Upper lobe of left lung (tissue), 6 donors: ENCODE measurements at regions not wholly inside any gene's neighbourhood (a gene's known extent, or its start where the extent isn't known, plus 50 kb on each side); places are given as distances from the start of the nearest gene placed in this dataset.

Experiments used
- ATAC-seq, 2 donors: fragments of 200-7000 bp; cut with Tn5 transposase; one replicate each; pipeline ENCODE4 v1.9.1; 2022; ENCODE audit warnings: mild to moderate bottlenecking in 2 of 2, moderate library complexity in 2 of 2; ENCODE audit not compliant: low FRiP score in 2 of 2
- DNase-seq, 2 donors: peaks; one replicate each; pipeline ENCODE4 v3.0.0-alpha.2; 2019 to 2020
- H3K27ac ChIP-seq, 4 donors: fragments of 200-600 bp; sonication (generic); one replicate each; pipeline ENCODE4 v1.5.1; 2016 to 2019
- H3K27me3 ChIP-seq, 4 donors: fragments of 200-600 bp; sonication (generic); one replicate each; pipeline ENCODE4 v1.5.1; 2017 to 2019
- H3K36me3 ChIP-seq, 4 donors: fragments of 200-600 bp; sonication (generic); one replicate each; pipeline ENCODE4 v1.5.1; 2016 to 2019
- H3K4me1 ChIP-seq, 4 donors: fragments of 200-600 bp; sonication (generic); one replicate each; pipeline ENCODE4 v1.5.1; 2018 to 2019
- H3K4me3 ChIP-seq, 4 donors: fragments of 200-600 bp; sonication (generic); one replicate each; pipeline ENCODE4 v1.5.1; 2017 to 2019; ENCODE audit warnings: mild to moderate bottlenecking in 2 of 4, moderate library complexity in 1 of 4
- H3K9me3 ChIP-seq, 4 donors: fragments of 200-600 bp; sonication (generic); one replicate each; pipeline ENCODE4 v1.5.1; 2018 to 2019
- EP300 ChIP-seq, 4 donors: sonication (generic); formaldehyde crosslinking; IDR thresholded peaks; one replicate each; pipeline ENCODE4 v1.5.1; 2017; ENCODE audit warnings: antibody characterized with exemption in 4 of 4, control low read depth in 2 of 4
- POLR2A ChIP-seq, 4 donors: fragments of 450-650 bp; IDR thresholded peaks; one replicate each; pipeline ENCODE4 v1.5.1; 2016 to 2017; ENCODE audit warnings: antibody characterized with exemption in 4 of 4, mild to moderate bottlenecking in 2 of 4
- POLR2AphosphoS5 ChIP-seq, 2 donors: sonication (generic); formaldehyde crosslinking; IDR thresholded peaks; one replicate each; pipeline ENCODE4 v1.5.1; 2017; ENCODE audit warnings: antibody characterized with exemption in 2 of 2
- WGBS, 2 donors: methylation state at CpG; one replicate each; pipeline ENCODE4 v1.1.5; 2017 to 2018; 5-methylcytosine and 5-hydroxymethylcytosine counted together
- TF ChIP-seq, protein P1 (sequence below), 6 experiments: fragments of 450-650 bp in 4 of 6; fragments of 200-600 bp in 2 of 6; sonication (generic) in 2 of 6; IDR thresholded peaks; one replicate each; pipeline ENCODE4 v1.5.1; 2016 to 2019; ENCODE audit warnings: antibody characterized with exemption in 6 of 6
- donor health status: DM: no; HTN: no; CAD: no; lungs with moderate emphysema.
- donor health status: DM: no; HTN: yes; CAD: no; lungs with severe emphysema.

GRCh38 chr4:162408309-162408708 is 244.5 kb upstream of the FSTL5 start:
- H3K36me3 ChIP-seq = no peaks in the 10 kb centered on the region
- ATAC-seq (peak in 1 of 2 donors; percentile 36), DNase-seq (peak in 1 of 2 donors; percentile 44)
- no peaks in the 10 kb centered on the region for H3K4me1 ChIP-seq
- H3K27me3 ChIP-seq = no peaks in the 10 kb centered on the region
- H3K27ac ChIP-seq = no peak overlapping the region
- peaks cover 0 to 3% (median 0%) of the 10 kb centered on the region in 4 donors for H3K9me3 ChIP-seq
- H3K4me3 ChIP-seq = no peak overlapping the region
- WGBS, 2 donors = 88 to 98% methylated on average over 7 to 9 of the region's 9 CpGs
- TF ChIP-seq, protein P1, sequence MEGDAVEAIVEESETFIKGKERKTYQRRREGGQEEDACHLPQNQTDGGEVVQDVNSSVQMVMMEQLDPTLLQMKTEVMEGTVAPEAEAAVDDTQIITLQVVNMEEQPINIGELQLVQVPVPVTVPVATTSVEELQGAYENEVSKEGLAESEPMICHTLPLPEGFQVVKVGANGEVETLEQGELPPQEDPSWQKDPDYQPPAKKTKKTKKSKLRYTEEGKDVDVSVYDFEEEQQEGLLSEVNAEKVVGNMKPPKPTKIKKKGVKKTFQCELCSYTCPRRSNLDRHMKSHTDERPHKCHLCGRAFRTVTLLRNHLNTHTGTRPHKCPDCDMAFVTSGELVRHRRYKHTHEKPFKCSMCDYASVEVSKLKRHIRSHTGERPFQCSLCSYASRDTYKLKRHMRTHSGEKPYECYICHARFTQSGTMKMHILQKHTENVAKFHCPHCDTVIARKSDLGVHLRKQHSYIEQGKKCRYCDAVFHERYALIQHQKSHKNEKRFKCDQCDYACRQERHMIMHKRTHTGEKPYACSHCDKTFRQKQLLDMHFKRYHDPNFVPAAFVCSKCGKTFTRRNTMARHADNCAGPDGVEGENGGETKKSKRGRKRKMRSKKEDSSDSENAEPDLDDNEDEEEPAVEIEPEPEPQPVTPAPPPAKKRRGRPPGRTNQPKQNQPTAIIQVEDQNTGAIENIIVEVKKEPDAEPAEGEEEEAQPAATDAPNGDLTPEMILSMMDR (IDR thresholded peaks at IDR 0.05) = no peak

DNA sequence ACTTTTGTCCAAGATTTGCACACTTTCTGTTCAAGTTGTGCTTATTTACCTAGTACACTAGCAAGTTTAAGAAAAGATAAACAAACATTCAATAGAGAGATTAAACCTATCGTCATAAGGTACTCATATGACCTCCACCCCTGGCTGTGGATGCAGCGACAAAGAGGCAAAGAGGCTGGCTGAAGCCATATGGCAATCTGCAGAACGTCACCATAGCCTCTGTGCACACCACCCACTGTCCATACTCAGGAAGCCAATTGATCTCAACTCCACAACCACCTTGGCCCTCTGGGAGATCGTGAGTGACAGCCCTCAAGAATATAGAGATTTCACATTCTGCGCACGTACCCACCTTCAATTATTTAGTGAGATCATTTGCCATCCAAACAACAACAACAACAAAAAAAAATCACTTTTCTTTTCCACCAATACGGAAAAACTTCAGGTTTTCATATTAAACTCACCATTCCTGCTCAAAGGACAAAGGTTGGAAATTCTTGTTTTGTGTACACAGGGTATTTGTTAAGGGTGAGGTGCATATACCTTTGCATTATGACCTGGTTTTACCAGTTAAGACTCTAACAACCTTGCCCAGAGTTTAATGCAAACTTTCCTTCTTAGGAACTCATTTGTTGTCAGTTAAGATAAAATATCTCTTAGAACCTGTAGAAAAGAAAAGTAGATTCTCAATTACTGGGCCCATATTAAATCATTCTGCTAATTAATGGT is 243.0 kb upstream of the FSTL5 start:
- H3K9me3 ChIP-seq = peaks cover 0 to 3% (median 0%) of the 10 kb centered on the region in 4 donors
- 73 to 79% methylated on average over 7 of the region's 7 CpGs for WGBS, 2 donors
- no peak for ATAC-seq
- H3K36me3 ChIP-seq = no peaks in the 10 kb centered on the region
- TF ChIP-seq, protein P1 (IDR thresholded peaks at IDR 0.05) = no peak
- TF ChIP-seq POLR2A (IDR thresholded peaks at IDR 0.05) = no peak
- TF ChIP-seq POLR2AphosphoS5 (IDR thresholded peaks at IDR 0.05) = no peak
- TF ChIP-seq EP300 (IDR thresholded peaks at IDR 0.05) = no peak
- no peaks in the 10 kb centered on the region for H3K4me1 ChIP-seq
- no peak for DNase-seq
- H3K27me3 ChIP-seq = no peaks in the 10 kb centered on the region
- H3K4me3 ChIP-seq = no peak overlapping the region
- H3K27ac ChIP-seq = no peak overlapping the region

- Histone ChIP-seq H3K36me3 (no peaks in the 10 kb centered on the region), H3K4me3 (no peak overlapping the region), H3K27ac (no peak overlapping the region), H3K27me3 (no peaks in the 10 kb centered on the region), H3K4me1 (no peaks in the 10 kb centered on the region), H3K9me3 (peaks cover 0 to 3% (median 0%) of the 10 kb centered on the region in 4 donors)
- no peak for ATAC-seq
- WGBS, 2 donors = 21 to 33% methylated on average over 1 of the region's 1 CpG
- TF ChIP-seq POLR2AphosphoS5 (IDR thresholded peaks at IDR 0.05) (no peak), EP300 (IDR thresholded peaks at IDR 0.05) (no peak), POLR2A (IDR thresholded peaks at IDR 0.05) (no peak)
- TF ChIP-seq, protein P1 (IDR thresholded peaks at IDR 0.05) = no peak
- no peak for DNase-seq
These were observed 240.1 kb upstream of the FSTL5 start for GRCh38 chr4:162403932-162404331.

DNA sequence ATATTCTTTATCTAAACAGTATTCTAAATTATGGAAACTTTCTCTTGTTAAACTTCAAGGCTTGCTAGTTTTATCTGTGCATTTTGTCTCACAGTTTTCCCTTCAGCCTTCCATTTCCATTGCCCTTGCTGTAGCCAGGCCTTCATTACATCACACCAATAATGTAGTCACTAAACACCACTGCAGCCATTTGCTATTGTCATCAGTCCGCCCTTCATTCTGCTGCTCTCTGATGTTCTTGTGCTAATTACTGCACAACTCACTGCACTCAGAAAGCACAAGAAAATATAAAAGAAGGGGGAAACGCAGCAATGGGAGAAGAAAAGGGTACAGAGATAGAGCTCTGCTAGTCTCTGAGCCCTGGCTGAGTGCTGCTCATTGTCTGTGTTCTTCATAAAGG is 239.6 kb upstream of the FSTL5 start:
- Histone ChIP-seq H3K9me3 (peaks cover 0 to 3% (median 0%) of the 10 kb centered on the region in 4 donors), H3K4me3 (no peak overlapping the region), H3K36me3 (no peaks in the 10 kb centered on the region), H3K4me1 (no peaks in the 10 kb centered on the region), H3K27ac (no peak overlapping the region), H3K27me3 (no peaks in the 10 kb centered on the region)
- TF ChIP-seq, protein P1 (IDR thresholded peaks at IDR 0.05) = no peak
- TF ChIP-seq POLR2A (IDR thresholded peaks at IDR 0.05) (no peak), EP300 (IDR thresholded peaks at IDR 0.05) (no peak), POLR2AphosphoS5 (IDR thresholded peaks at IDR 0.05) (no peak)
- 86% methylated on average over 2 of the region's 2 CpGs for WGBS, 2 donors
- DNase-seq (no peak), ATAC-seq (no peak)

- Histone ChIP-seq H3K9me3 (peaks cover 0 to 3% (median 0%) of the 10 kb centered on the region in 4 donors), H3K27ac (no peak overlapping the region), H3K27me3 (no peaks in the 10 kb centered on the region), H3K36me3 (no peaks in the 10 kb centered on the region), H3K4me3 (no peak overlapping the region), H3K4me1 (no peaks in the 10 kb centered on the region)
- 72 to 77% methylated on average over 5 of the region's 5 CpGs for WGBS, 2 donors
- ATAC-seq (no peak), DNase-seq (no peak)
- TF ChIP-seq EP300 (IDR thresholded peaks at IDR 0.05) (no peak), POLR2A (IDR thresholded peaks at IDR 0.05) (no peak), POLR2AphosphoS5 (IDR thresholded peaks at IDR 0.05) (no peak)
- TF ChIP-seq, protein P1 (IDR thresholded peaks at IDR 0.05) = no peak
These were observed 237.2 kb upstream of the FSTL5 start for GRCh38 chr4:162401021-162401420.
